ENCODE measurements at regions not wholly inside any gene's neighbourhood (a gene's known extent, or its start where the extent isn't known, plus 50 kb on each side); places are given as distances from the start of the nearest gene placed in this dataset.

DNA sequence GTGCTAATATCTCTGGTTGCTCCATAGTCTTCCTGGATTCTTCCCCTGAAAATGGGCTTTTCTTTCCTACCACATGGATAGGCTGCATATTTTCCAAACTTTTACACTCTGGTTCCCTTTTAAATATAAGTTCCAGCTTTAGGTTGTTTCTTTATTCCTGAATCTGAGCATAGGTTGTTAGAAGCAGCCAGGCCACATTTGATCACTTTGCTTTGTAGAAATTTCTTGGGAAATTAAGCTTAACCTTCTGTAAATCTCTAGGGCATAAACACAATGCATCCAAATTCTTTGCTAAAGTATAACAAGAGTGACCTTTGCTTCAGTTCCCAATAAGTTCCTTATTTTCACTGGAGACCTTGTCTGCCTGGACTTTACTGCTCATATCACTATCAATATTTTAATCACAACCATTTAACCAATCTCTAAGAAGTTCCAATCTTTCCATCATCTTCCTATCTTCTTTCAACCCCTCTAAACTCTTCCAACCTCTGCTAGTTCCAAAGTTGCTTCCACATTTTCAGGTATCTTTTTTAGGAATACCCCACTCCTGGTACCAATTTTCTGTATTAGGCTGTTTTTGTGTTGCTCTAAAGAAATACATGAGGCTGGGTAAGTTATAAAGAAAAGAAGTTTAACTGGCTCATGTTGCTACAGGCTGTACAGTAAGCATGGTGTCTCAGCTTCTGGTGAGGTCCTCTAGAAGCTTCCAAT lies 389.6 kb upstream of the HS6ST1 start:
- in situ Hi-C loops (cut with HindIII; ENCODE audit: low sequenced_read_pairs) = no loop called here

DNA sequence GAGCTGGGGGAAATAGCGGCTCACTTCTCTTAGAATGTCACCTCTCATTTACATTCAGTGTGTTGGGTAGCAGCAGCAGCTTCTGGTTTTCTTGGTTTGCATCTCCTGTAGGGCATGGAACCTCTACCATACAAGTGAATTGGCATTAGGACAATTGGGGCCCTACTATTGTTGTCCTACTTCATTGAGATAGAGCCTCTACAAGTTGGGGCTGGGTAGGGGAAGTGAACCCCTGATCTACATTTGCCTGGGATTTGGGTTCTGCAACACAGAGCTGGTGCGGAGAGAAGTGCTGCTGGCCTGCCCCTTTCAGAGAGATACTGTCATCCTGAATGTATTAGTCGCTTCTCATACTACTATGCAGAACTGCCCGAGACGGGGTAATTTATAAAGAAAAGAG lies 391.6 kb upstream of the HS6ST1 start:
- in situ Hi-C loops (cut with HindIII; ENCODE audit: low sequenced_read_pairs) = no loop called here

DNA sequence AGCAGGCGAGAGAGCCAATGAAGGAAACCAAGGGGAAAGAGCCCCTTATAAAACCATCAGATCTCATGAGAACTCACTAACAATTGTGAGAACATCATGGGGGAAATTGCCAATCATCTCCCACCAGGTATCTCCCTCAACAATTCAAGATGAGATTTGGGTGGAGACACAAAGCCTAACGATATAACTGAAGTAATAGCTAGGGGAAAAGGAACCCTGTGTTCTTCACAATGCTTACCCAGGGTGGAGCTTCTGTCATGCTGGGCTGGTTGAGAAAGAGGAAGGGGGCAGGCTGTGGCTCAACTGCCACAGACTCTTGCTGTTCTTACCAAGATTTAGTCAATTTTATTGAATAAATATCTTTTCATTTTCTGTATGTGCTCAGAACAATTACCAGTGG lies 392.1 kb upstream of the HS6ST1 start:
- in situ Hi-C loops (cut with HindIII; ENCODE audit: low sequenced_read_pairs) = no loop called here

DNA sequence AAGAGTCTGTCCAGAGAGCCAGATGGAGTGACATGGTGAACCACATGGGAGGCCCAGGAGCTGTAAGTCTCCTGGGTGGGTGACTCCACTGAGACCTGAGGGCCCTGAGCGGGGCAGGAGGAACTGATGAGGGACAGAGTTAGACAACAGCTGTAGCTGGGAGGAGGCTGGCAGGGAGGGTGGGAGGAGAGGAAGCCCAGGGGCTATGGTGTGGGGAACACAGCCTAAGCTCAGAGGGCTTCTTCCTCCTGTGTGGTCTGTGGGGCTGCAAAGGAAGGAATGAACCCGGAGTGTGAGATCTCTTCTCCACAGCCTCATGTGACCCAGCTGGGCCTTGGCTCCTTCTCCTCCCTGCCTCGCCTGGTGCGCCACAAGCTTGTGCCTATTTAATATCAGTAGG lies 395.6 kb upstream of the HS6ST1 start:
- in situ Hi-C loops (cut with HindIII; ENCODE audit: low sequenced_read_pairs) = no loop called here

DNA sequence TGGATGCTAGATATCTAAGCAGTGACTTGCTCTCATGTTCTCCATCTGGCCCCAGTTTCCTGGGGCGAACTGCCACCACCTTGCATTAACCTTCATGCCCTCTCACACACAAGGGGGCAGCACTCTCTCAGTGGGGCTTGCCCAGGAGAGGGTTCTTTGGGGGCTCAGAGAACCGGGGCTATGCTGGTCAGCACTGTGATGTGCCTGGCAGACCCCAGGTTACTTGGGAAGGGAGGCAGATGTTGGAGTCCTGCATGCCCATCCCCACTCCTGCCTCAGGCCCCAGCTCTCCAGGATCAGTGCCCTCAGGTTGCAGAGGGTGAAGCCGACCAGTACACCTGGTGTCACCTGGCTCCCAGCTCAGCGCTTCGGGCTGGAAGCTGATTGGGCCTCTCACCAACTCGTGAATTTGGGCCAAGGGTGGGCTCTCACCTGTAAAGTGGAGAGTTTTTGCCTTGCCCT lies 396.2 kb upstream of the HS6ST1 start:
- in situ Hi-C loops (cut with HindIII; ENCODE audit: low sequenced_read_pairs) = no loop called here

DNA sequence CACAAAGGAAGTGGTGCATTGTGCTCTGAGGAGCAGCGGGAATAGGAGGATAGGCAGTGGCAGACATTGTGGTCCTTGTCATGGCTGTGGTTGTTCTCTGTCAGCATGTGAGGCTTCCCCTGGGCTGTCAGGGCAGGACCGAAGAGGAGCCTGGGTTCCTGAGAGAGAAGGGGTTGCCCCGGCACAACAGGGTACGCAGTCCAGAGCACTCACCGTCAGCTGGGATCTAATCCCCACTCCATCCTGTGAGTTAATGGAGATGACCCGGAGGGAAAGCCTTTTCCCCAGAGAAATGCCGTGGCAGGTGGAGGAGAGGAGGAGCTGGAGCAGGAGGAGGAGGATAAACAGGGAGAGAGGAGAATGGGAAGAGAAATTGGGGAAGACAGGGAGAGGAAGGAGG lies 396.7 kb upstream of the HS6ST1 start:
- in situ Hi-C loops (cut with HindIII; ENCODE audit: low sequenced_read_pairs) = no loop called here

DNA sequence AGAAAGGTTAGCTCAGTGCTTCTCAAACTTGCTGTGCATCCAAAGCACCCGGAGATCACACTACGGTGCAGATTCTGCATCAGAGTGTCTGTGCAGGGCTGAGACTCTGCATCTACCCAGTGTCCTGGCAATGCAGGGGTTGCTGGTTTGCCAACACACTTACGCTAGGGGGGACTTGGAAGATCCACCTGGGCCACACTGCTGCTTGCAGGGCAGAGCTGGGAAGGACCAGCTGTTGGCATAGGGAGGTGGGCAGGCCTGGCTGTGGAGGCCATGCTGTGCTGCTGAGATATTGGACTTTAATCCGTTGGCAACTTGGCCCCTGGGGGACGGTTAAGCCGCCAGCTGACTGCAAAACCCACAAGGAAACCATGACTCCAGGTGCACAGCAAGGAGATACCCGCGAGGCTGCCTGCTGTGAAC lies 397.6 kb upstream of the HS6ST1 start:
- in situ Hi-C loops (cut with HindIII; ENCODE audit: low sequenced_read_pairs) = no loop called here

DNA sequence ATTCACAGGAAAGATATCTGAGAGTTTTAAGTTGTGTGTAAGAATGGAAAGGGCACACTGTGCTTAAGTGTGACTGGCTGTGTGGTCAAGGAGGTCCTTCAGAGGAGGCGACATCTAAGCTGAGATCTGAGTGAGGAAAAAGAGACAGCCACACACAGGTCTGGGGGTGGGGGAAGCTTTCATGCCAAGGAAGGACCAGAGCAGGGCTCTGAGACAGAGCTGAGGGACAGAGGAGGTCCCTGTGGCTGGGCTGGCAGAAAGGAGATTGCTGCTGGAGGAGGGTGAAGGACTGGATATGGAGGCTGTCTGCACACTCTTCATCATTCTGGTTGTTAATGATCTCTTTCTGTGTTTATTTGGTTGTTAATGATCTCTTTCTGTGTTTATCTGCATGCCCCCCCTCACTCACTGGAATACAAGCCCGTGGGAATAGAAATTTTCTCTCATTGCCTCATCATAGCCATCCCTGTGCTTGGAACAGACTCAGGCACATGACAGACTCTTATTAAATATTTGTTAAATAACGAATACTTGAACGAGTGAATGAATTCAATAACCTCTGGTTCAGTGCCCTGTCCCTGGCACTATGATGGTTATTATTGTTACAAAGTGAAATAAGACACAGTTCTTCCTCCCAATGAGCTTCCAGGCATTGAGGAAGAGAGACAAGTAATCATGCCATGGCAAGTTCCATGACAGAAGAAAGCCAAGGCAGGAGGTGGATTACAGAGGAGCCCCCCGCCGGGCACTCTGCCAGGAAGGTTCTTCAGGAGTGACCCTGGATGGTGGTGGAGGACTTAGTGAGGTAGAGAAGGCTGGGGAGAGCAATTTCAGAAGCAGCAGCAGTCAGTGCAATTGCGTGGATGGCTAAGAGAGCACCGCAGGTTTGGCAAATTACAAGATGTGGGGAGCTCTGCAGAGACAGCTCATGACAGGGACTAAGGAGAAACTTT lies 399.4 kb upstream of the HS6ST1 start:
- in situ Hi-C loops (cut with HindIII; ENCODE audit: low sequenced_read_pairs) = no loop called here

DNA sequence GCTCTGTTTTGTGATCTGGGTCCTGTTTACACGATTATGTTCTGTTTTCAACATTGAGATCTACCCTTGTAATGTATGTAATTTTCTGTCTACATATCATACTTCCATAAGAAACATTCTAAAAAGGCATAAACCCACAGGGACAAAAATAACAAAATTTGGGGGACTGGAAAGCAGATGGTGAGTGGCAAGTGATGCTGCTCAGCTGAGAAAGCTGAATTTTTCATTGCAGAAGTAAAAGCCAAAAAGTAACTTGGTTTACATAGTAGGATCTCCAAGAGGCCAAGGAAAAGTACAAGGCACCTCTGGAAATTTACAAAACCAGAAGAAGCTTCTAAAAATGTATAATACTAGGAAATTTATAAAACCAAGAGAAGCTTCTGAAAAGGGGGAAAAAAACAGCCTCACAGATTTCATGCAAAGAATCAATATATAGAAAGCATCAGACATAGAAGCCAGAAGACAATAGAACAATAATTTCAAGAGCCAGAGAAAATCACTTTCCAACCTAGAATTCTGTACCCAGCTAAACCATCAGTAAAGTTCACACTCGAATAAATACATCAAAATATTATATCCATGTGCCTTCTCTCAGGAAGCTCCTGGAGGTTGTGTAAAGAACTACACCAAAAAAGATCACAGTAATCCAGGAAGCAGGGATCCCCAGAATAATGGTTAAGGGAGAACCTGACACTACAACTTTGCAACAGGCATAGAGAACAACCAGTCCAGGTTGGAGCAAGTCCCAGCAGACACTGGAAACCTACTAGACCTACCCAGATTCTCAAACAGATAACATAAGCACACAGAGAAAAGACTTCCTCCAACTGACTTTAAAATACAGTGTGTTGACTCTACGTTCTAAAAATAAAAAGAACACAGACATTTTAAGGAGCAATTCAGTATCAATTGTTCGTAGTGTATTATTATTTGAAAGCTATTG lies 401.7 kb upstream of the HS6ST1 start:
- in situ Hi-C loops (cut with HindIII; ENCODE audit: low sequenced_read_pairs) = no loop called here

DNA sequence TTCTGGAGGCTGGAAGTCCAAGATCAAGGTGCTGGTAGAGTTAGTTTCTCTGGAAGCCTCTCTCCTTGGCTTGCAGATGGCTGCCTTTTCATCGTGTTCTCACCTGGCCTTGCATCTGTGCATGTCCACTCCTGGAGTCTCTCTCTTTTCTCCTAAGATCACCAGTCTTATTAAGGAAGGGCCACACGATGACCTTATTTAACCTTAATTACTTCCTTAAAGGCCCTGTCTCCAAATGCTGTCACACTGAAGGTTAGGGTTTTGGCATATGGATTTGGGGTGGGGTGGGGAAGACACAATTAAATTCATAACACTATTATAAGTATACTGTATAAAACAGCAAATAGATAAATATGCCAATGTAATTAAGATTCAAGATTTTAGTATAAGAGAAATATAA lies 402.4 kb upstream of the HS6ST1 start:
- in situ Hi-C loops (cut with HindIII; ENCODE audit: low sequenced_read_pairs) = no loop called here

DNA sequence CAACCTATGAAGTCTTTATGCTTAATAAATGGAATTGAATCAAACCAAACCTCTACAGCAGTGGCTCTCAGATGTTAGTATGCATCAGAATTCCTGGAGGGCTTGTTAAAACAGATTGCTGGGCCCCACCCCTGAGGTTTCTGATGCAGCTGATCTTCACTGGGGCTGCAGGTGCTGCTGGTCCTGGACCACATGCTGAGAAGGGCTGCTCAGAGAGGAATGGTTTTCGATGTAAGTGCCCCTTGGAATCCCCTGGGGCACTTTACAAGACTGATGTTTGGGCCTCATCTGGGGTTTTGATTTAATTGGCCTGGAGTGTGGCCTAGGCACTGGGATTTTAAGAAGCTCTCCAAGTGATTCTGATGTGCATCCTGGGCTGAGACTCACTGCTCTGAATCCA lies 403.8 kb upstream of the HS6ST1 start:
- in situ Hi-C loops (cut with HindIII; ENCODE audit: low sequenced_read_pairs) = no loop called here

DNA sequence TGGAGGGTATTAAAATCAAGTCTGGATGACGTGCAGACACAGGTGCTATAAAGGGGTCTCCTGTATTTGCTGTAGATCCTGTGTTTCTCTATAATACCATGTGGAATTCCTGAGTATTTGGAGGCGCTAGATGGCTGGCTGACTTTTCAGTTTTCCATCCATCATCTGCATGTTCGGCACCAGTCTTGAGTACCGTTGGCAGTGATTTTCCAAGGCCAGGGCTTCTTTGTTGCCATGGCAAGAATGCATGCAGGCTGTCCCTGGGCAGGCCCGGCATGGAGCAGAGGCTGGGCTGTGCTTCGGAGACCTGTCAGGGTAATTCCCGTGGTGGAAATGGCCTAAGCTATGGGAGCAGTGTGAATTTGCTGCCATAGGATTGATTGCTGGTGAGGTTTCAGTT lies 405.9 kb upstream of the HS6ST1 start:
- in situ Hi-C loops (cut with HindIII; ENCODE audit: low sequenced_read_pairs) = no loop called here

DNA sequence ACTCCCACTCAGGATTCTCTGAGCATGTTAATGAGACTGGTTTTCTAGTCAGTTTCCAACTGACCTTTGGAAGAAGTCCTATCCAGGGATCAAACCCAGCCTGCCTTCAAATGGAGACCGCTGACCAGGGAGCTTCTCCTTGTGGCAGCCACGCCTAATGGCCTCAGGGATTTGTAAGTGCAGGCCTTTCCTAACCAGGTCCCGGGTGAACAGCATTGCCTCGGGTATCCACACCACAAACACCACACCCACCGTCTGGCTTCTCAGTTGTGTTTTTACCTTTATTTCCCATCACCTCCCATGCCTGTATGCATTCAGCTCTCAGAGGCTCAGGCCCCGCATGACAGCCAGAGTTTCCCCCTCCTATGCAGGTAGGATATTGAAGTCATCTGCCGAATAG lies 406.3 kb upstream of the HS6ST1 start:
- in situ Hi-C loops (cut with HindIII; ENCODE audit: low sequenced_read_pairs) = no loop called here

DNA sequence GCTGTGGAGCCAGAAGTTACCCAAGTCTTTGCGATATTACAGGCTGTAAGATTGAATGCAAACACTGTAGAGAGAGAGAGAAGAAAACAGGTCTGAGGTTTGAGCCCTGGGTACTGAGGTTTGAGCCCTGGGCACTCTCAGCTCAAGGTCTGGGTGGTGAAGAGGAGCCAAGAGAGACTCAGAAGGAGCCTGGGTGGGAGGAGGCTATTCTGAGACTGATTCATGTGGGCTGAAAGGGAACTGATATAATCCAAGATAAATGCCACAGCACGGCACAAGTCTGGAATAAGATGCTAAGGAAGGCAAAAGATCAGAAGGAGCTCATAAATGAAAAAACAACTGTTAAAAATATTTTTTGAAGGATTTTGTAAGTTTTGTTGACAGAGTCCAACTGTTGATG lies 407.6 kb upstream of the HS6ST1 start:
- in situ Hi-C loops (cut with HindIII; ENCODE audit: low sequenced_read_pairs) = no loop called here

DNA sequence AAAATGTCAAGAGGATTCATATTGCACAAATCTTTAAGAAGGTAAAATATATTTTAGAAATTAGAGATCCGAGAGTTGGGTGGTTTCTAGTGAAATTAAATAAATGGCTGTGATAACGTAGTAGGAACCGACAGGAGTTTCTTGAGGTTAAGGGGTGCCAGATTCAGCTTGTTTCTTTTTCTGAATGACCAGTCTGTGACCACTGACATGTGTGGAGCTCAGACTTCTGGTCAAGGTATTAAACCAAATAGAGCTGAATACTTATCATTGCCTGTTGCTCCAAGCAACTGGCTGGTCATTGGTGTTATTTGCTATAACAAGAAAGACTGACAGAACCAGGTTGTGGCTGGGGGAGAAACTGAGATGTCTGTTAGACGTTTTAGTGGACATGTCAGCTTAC lies 408.2 kb upstream of the HS6ST1 start:
- in situ Hi-C loops (cut with HindIII; ENCODE audit: low sequenced_read_pairs) = no loop called here

DNA sequence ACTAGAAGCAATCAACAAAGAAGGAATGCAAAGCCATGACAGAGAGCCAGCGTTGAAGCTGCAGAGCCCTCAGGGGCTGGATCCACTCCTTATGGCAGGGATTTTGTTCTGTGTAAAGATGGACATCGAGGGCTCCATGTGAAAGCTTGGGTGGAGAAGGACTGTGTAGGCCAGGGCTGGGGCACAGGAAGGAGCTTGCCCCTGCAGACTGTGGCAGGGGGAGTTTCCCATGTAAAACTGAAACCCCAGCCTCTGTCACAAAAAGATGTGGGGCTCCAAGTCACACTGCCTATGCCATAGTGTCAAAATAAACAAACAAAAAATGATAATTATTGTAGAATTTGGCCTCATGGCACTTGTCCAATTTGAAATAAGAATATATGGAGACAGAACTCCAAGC lies 408.7 kb upstream of the HS6ST1 start:
- in situ Hi-C loops (cut with HindIII; ENCODE audit: low sequenced_read_pairs) = no loop called here

DNA sequence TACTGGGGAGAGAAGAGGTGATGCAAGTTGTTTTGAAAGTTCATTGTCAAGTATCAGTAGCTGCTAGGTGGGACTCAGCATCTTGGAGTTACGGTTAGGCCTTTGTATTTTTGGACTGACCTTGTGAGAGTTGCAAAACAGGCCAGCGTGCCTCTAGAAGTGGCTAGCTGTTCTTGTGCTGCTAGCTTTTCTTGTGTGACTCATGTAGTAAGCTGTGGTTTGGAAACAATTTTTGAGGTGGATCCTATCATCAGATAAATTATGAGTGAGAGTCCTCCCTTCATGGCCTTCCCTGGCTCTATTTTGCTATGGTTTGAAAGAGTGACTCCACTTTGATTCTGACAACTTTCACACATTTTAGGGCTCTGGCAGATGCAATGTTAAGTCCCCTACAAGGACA lies 409.2 kb upstream of the HS6ST1 start:
- in situ Hi-C loops (cut with HindIII; ENCODE audit: low sequenced_read_pairs) = no loop called here

DNA sequence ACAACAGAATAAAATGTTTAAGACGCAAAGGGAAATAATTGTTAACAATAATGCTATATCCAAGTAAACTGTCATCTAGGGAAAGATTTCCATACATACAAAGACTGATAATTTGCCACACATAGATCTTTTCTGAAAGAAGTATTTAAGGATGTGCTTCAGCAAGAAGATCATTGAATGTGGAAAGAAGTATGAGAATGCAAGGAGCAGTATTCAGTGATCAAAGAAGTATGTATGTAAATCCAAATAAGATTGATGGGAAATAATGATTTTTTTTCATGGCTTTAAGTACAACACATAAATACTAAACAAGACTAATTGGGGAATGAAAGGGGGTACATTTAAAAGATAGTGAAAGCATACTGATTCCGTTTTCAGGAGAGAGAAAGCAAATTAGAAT lies 410.4 kb upstream of the HS6ST1 start:
- in situ Hi-C loops (cut with HindIII; ENCODE audit: low sequenced_read_pairs) = no loop called here

DNA sequence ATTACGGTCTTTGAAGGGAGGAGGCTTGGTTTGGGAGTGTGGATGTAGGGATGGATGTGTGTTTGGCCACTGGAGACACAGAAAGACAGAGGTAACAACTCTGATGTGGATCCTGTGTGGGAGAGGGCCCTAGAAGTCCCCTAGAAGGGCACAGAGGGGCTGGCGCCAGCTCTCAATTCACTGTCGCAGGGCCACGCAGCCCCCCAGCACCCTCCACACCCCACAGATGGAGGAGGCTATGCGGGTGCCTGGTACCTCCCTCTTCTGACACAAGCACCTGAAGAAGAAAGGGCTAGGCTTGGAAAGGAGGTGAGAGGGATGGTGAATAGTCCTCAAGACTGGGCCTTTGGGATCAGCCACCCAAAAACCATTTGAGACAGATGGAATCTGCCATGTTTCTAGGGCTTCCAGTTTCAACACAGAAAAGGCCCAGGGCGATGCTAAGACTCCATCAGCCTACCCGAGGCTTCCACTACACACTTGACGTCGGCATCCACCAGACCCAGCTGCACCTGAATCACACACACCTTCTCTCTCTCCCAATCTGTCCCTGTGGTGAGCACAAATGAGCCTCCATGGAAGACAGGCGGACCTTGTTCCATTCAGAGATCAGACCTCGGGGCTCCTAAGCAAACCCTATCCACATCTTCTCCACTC lies 413.5 kb upstream of the HS6ST1 start:
- in situ Hi-C loops (cut with HindIII; ENCODE audit: low sequenced_read_pairs) = no loop called here

DNA sequence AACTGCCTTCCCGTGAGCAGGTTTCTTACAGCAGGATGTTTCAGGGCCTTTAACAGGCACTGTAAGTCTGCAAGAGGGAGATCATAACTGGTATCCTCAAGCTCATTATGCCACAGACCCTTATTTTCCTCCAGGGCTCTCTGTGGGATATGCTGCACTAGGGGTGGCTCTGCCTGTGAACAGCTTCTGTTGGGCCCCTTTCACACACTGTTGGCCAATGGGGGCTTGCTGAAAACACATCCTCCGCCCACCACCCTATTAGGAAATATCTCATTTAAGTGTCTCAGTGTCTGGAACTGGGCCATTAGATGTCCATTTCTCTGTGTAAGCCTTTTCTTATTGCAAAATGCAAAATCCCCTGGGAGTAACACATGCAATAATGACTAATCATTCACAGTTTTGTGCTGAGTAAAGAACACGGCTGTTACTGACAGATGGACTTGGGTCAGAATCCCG lies 414.3 kb upstream of the HS6ST1 start:
- in situ Hi-C loops (cut with HindIII; ENCODE audit: low sequenced_read_pairs) = no loop called here
